Keratinocyte (primary cell): ENCODE measurements at regions not wholly inside any gene's neighbourhood (a gene's known extent, or its start where the extent isn't known, plus 50 kb on each side); places are given as distances from the start of the nearest gene placed in this dataset.

Experiments used
- DNase-seq: peaks from one replicate; pipeline ENCODE4 v3.0.0-alpha.2; 2011; ENCODE audit warnings: low read depth, missing footprints, low spot score
- FAIRE-seq: peaks from 2 replicates; lab custom pipeline; 2011; peaks lifted over from hg19 to GRCh38; lab: Jason Lieb, UNC
- H2AFZ ChIP-seq: 2 replicates; pipeline ENCODE4 v1.6.0; 2012; ENCODE audit warnings: low read length, control low read depth, inconsistent platforms; ENCODE audit not compliant: control insufficient read depth
- H3K27ac ChIP-seq: 2 replicates; pipeline ENCODE4 v1.5.1; 2011; ENCODE audit warnings: low read length; ENCODE audit not compliant: control insufficient read depth, insufficient read depth
- H3K27me3 ChIP-seq: 3 replicates; pipeline ENCODE4 v1.6.0; 2011; ENCODE audit warnings: low read length; ENCODE audit not compliant: control insufficient read depth, insufficient read depth; ENCODE audit errors: extremely low read depth
- H3K36me3 ChIP-seq, 2 experiments: 2 replicates in 1 of 2; 3 replicates in 1 of 2; pipeline ENCODE4 v1.5.1; 2011; ENCODE audit warnings: low read length in 2 of 2, mild to moderate bottlenecking in 1 of 2; ENCODE audit not compliant: control insufficient read depth in 2 of 2, insufficient read depth in 2 of 2; ENCODE audit errors: extremely low read depth in 1 of 2
- H3K4me1 ChIP-seq: 3 replicates; pipeline ENCODE4 v1.5.1; 2011; ENCODE audit warnings: low read length; ENCODE audit not compliant: control insufficient read depth, insufficient read depth; ENCODE audit errors: extremely low read depth
- H3K4me2 ChIP-seq: 3 replicates; pipeline ENCODE4 v1.6.0; 2011; ENCODE audit warnings: low read depth, low read length; ENCODE audit not compliant: control insufficient read depth, insufficient read depth; ENCODE audit errors: extremely low read depth
- H3K4me3 ChIP-seq, 3 experiments: fragments of 200-600 bp in 1 of 3; sonication (generic) in 1 of 3; 2 replicates in 2 of 3; 3 replicates in 1 of 3; pipeline ENCODE4 v1.5.1; 2011 to 2016; ENCODE audit warnings: low read length in 3 of 3, mild to moderate bottlenecking in 3 of 3, control low read depth in 2 of 3, inconsistent platforms in 1 of 3, low read depth in 1 of 3, mixed read lengths in 1 of 3, mixed run types in 1 of 3, moderate library complexity in 1 of 3; ENCODE audit not compliant: control insufficient read depth in 2 of 3, insufficient read depth in 2 of 3; ENCODE audit errors: extremely low read depth in 1 of 3
- H3K79me2 ChIP-seq: 2 replicates; pipeline ENCODE4 v1.6.0; 2012; ENCODE audit warnings: low read length; ENCODE audit not compliant: control insufficient read depth, insufficient read depth
- H3K9ac ChIP-seq: 3 replicates; pipeline ENCODE4 v1.6.0; 2011; ENCODE audit warnings: low read length; ENCODE audit not compliant: control insufficient read depth, insufficient read depth; ENCODE audit errors: extremely low read depth
- H3K9me1 ChIP-seq: 3 replicates; pipeline ENCODE4 v1.6.0; 2011; ENCODE audit warnings: low read length; ENCODE audit not compliant: control insufficient read depth, insufficient read depth; ENCODE audit errors: extremely low read depth
- H3K9me3 ChIP-seq: 2 replicates; pipeline ENCODE4 v1.5.1; 2012; ENCODE audit warnings: low read depth, low read length; ENCODE audit not compliant: control insufficient read depth
- H4K20me1 ChIP-seq: 3 replicates; pipeline ENCODE4 v1.6.0; 2011; ENCODE audit warnings: low read length; ENCODE audit not compliant: control insufficient read depth, insufficient read depth; ENCODE audit errors: extremely low read depth
- EZH2 ChIP-seq: IDR thresholded peaks from one replicate; pipeline ENCODE4 v1.6.1; 2012; ENCODE audit warnings: inconsistent platforms, mild to moderate bottlenecking, low read length, moderate library complexity
- dilution Hi-C: fragments of 300-500 bp; cut with MboI; formaldehyde crosslinking; loops from one replicate; pipeline ENCODE4 v1.7.0; 2020; ENCODE audit warnings: low sequenced_read_pairs; ENCODE audit not compliant: extremely low pct_ligation_motif_present
- TF ChIP-seq, protein P1 (sequence below), 3 experiments: IDR thresholded peaks in 1 of 3; conservative IDR thresholded peaks in 1 of 3; optimal IDR thresholded peaks in 1 of 3; 2 replicates in 2 of 3; 3 replicates in 1 of 3; pipeline versions ENCODE3 to v1.5.1; 2011; ENCODE audit warnings: low read length in 3 of 3, mild to moderate bottlenecking in 3 of 3, moderate library complexity in 2 of 3, control low read depth in 1 of 3, inconsistent platforms in 1 of 3; ENCODE audit not compliant: insufficient read depth in 2 of 3; ENCODE audit errors: extremely low read depth in 1 of 3

DNA sequence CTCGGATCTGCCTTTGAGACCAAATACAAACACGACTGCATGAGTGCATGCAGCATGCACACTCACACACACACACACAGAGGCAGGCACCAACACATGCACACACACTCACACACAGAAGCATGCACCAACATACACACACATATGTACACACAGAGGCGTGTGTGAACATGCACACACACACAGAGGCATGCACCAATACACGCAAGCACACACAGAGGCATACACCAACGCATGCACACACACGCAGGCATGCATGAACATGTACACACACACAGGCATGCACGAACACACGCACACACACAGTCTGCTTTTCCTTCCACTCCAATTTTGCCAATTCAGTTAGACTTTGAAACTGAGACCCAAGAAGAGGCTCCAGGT is 67.3 kb upstream of the COL13A1 start:
- Histone ChIP-seq H2AFZ (no peak overlapping the region), H3K27me3 (no peaks in the 10 kb centered on the region), H3K9me3 (no peaks in the 10 kb centered on the region), H3K9ac (no peak overlapping the region), H3K9me1 (no peaks in the 10 kb centered on the region), H4K20me1 (no peaks in the 10 kb centered on the region), H3K4me2 (no peak overlapping the region), H3K27ac (no peak overlapping the region), H3K36me3 (no peaks in the 10 kb centered on the region), H3K4me1 (peaks cover 27% of the 10 kb centered on the region), H3K79me2 (no peaks in the 10 kb centered on the region), H3K4me3 (no peak overlapping the region)
- TF ChIP-seq, protein P1, sequence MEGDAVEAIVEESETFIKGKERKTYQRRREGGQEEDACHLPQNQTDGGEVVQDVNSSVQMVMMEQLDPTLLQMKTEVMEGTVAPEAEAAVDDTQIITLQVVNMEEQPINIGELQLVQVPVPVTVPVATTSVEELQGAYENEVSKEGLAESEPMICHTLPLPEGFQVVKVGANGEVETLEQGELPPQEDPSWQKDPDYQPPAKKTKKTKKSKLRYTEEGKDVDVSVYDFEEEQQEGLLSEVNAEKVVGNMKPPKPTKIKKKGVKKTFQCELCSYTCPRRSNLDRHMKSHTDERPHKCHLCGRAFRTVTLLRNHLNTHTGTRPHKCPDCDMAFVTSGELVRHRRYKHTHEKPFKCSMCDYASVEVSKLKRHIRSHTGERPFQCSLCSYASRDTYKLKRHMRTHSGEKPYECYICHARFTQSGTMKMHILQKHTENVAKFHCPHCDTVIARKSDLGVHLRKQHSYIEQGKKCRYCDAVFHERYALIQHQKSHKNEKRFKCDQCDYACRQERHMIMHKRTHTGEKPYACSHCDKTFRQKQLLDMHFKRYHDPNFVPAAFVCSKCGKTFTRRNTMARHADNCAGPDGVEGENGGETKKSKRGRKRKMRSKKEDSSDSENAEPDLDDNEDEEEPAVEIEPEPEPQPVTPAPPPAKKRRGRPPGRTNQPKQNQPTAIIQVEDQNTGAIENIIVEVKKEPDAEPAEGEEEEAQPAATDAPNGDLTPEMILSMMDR (optimal IDR thresholded peaks at IDR 0.05 in 1 of 3, IDR thresholded peaks at IDR 0.05 in 1 of 3, conservative IDR thresholded peaks at IDR 0.05 in 1 of 3; ENCODE audit: extremely low read depth in 1 of 3, insufficient read depth in 2 of 3, low read length in 3 of 3) = no peak
- no peak for TF ChIP-seq EZH2
- no peak for DNase-seq
- dilution Hi-C loops = no loop called here
- peak; percentile 58 for FAIRE-seq

DNA sequence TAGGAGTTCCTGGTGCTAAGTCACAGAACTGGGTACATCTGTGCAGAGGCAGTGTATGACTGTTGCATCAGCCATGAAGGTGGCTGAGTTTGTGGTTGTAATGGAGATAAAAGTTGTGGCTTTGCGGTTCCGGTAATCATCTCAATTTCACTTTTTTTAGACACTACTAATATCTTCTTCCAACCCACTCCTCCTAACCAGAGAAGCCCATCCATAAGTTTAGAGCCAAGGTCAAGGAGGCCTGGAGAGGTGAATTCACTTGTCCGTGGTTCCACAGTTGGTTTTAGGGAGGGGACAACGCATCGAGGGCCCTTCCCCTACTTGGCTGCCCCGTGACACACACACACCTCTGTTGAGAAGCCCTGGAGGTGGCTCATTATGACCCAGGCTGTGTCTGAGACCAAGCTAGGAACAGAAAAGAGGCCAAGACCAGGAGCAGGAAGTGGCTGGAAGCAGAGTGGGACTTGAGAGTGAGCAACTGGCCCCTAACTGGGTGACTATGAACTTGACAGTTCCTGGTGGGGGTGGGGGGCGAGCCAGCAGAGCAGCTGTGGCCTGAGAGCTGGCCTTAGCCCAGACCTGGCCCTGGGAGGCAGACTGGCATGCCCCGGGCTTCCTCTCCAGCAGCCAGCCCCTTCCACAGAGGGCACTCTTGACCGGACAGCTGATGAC is 66.8 kb upstream of the COL13A1 start:
- H4K20me1 ChIP-seq = no peaks in the 10 kb centered on the region
- H3K4me3 ChIP-seq = no peak overlapping the region
- no peaks in the 10 kb centered on the region for H3K27me3 ChIP-seq
- peaks cover 25% of the 10 kb centered on the region for H3K4me1 ChIP-seq
- H3K79me2 ChIP-seq = no peaks in the 10 kb centered on the region
- DNase-seq (no peak), FAIRE-seq (no peak)
- TF ChIP-seq, protein P1 (optimal IDR thresholded peaks at IDR 0.05 in 1 of 3, IDR thresholded peaks at IDR 0.05 in 1 of 3, conservative IDR thresholded peaks at IDR 0.05 in 1 of 3; ENCODE audit: extremely low read depth in 1 of 3, insufficient read depth in 2 of 3, low read length in 3 of 3) = no peak
- dilution Hi-C loops = no loop called here
- no peaks in the 10 kb centered on the region for H3K36me3 ChIP-seq
- H3K9ac ChIP-seq = no peak overlapping the region
- no peak overlapping the region for H2AFZ ChIP-seq
- H3K9me1 ChIP-seq = no peaks in the 10 kb centered on the region
- no peaks in the 10 kb centered on the region for H3K9me3 ChIP-seq
- H3K4me2 ChIP-seq = no peak overlapping the region
- H3K27ac ChIP-seq = no peak overlapping the region
